ENCODE measurements at regions not wholly inside any gene's neighbourhood (a gene's known extent, or its start where the extent isn't known, plus 50 kb on each side); places are given as distances from the start of the nearest gene placed in this dataset.

GRCh38 chr2:4515871-4516761, 812.7 kb downstream of the DCDC2C start:
- no peak for DNase-seq

DNA sequence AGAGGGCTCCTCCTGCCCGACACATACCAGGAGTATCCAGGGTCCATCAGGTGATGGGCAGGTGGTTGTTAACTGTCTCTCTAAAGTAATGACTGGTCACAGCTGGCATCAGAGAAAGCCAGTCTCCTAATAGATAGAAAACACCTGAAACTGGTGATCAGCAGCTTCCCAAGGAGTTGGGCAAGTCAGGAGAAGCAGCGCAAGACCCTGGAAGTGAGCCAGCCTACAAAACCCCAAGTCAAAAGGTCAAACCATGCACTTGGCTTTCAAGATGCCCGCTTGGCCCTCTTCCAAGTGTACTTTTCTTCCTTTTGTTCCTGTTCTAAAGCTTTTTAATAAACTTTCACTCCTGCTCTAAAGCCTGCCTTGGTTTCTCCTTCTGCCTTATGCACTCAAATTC, 815.2 kb downstream of the DCDC2C start:
- DNase-seq = no peak

DNA sequence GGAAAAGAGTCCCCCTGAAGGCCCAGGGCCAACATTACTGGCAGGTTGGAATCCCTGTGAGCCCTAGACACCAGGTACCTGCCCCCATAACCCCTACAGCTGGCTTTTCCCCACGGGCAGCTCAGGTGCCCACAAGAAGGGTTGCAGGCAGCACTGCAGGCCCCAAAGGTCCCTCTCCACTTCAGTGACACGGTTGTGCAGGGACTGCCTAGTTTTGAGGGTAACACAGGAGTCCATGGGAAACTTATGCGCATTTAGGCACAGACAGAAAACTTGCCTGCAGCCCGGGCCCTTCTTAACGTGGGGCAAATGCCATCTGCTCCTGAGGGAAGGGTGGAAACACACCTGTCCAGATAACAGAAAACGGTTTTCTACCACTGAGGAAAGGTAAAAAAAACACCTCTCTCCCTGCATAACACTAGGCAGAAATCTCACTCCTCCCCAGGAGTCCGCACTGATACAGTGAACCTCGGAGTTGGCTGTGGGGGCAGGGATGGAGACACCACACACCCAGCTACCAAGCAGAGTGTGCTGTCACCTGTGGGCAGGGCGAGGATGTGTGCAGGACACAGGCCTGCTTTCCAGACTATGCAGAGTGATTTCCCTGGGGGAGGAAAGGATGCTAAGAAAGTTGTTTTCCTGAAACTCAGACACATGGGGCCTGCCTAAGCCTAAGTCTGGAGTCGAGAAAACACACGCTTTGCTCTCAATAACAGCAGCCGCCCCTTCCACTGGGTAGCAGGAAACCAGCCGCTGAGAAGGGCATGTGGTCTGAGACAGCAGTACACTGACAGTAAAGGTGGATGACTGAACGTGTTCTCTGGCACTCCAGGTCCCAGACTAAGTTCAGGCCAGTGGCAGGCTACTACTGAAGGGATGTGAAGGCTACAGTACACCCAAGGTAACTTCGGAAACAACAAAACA, 819.4 kb downstream of the DCDC2C start:
- DNase-seq = no peak

DNA sequence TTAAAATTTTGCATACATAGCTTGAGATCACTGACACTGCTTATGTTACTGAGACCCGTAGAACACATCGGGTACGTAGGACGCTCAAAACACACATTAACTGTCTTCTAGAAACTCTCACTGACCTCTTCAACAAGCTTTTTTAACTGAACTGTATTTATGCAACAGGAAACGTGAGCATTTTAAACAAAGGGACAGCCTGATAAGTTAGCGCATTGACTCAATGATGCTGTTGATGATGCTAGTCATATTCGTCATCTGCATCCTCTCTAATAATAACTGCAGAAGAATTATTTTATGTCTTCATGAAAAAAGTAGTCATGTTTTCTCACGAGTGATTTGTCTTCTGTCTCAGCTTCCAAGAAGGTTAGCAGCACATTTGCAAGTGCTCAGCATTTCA, 824.0 kb downstream of the DCDC2C start:
- no peak for DNase-seq

DNA sequence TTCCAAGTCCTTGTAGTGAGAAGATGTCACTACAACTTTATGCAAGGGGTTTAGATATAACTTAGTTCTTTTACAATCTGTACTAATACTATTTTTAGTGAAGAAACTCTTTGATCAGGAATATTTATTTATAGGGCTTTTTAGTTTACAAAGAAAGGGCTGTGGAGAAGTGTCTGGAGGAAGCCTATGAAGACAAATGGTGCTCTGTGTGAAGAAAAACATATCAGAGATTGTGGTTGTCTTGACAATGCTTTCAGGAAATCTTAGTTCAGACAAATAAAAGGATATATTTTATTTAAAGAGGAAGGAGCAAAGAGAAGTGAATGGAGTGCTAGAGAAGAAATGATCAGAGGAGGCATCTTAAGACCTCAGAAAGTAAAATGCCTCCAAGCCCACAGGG, 824.9 kb downstream of the DCDC2C start:
- no peak for DNase-seq

DNA sequence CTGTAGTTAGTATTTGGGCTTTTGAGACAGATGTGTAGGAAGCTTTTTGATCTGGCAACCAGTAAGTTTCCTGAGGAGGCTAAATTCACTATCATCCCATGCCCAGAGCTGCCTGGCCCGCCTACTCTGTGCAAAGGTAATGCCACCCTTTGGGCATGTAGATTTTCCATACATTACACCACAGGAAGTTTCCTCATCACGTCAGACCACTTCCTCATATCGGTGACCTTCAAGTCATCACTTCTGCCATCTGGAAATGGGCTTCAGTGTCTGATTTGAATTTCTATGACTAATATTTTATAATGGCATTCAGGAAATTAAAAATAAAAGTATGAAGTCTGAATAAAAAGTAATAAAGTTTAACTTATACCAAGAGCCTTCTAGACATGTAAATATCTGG, 825.4 kb downstream of the DCDC2C start:
- no peak for DNase-seq

DNA sequence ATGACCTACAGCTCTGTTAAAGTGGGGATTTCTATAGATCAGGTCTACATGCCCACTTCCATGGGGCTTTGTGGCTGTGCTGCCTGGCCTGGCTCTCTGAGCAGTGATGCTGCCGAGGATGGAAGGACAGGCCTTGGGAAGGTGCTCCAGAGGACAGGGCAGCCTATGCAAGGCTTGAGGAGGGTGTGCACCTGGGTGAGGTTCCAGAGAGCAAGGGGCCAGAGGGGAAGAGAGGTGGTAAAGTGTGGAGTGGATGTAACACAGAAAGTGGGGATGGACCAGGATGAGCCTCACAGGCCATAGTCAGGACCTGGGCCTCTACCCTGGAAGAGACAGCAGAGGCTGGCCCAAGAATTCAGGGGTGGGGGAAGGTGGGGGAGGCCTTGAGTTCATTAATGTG, 826.4 kb downstream of the DCDC2C start:
- no peak for DNase-seq

GRCh38 chr2:4530231-4530630, 826.9 kb downstream of the DCDC2C start:
- DNase-seq = no peak

DNA sequence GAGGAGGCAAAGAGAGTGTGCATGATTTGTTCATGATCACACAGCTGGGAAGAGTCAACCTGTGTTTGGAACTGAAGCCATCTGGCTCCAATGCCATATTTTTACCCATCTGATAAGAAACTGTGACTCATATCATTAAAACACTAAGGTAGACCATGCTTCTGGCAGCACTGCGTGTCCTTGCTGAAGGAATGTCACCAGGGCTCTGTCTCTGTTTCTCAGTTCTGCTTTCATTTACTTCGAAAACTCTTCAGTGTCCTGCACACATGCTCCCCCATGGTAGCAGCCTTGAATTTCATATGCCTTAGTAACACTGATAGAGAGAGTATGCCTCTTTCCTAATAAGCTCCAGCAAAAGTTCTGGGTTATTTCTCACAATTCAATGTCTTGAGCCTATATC, 830.4 kb downstream of the DCDC2C start:
- DNase-seq = no peak

DNA sequence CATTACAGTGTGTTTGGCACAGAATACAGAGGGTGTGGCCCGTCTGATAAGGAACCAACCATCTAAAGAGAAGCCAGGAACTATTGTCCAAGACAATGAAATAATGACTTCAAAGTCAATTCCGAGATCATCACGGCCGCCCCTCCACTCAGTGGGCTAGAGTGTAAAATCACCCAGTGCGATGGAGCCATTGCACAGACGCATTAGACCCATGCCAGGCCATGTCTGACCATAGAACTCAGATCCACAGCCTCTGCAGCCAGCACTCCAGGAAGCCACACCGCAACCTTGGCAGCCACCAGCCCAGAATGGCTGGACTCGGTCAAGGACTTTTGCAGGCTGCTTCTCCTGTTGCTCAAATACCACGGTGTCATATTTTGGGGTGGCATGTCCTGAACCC, 835.7 kb downstream of the DCDC2C start:
- DNase-seq = no peak

DNA sequence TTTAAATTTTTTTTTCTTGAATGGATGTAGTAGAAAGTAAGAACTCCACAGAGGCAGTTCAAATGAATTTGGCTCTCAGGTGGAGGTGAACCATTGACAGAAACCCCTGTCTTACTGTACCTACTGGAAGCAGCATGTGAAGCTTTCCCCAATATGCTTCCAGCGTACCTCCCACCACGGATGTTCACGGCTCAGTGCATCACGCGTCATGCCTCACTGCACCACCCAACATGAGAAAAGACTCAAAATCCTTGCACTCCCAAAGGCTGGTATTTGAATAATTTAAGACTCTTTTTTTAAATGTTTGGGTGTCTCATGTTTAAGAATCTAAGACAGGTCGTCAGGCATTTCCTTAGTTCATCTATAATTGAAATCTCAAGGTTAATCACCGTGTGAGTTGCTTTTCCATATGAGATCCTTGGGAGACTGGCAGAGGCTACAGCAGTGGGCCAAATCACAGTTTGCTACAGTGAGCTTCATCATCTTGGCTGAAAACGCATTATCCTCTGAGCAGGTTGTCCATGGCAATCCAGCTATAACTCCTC, 846.4 kb downstream of the DCDC2C start:
- DNase-seq = no peak

DNA sequence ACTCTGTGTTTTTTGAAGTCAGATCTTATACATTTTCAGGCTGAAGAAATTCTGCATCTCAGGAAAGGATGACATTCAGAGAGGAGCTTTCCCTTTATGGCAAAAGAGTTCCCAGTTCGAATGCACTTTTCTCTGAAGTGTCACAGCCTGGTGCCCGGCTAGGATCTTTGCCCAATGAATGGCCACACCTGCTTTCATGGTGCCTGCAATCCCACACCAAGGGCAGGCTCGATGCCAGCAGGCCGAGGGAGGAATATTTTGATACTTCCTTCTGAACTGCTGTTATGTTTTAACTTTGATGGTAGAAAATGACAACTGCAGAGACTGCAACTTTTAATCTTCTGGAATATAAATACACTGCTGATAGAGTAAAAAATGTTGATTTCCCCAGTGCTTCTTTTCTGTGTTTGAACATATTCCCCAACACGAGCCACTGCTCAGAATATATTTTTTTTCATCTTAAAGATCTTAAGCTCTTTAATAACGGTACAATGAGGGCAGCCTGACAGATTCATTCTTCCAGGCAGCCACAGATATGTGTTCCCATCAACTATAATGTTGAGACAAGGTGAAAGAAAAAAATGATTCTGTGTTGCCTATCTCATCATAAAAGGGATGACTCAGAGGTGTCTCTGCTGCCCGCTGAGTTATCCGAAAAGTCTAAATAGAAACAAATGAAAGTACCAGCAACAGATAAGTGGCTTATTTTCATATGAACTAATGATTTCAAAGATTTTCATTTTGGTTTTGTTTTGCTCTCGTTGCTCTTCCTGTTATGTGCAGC, 848.5 kb downstream of the DCDC2C start:
- no peak for DNase-seq

DNA sequence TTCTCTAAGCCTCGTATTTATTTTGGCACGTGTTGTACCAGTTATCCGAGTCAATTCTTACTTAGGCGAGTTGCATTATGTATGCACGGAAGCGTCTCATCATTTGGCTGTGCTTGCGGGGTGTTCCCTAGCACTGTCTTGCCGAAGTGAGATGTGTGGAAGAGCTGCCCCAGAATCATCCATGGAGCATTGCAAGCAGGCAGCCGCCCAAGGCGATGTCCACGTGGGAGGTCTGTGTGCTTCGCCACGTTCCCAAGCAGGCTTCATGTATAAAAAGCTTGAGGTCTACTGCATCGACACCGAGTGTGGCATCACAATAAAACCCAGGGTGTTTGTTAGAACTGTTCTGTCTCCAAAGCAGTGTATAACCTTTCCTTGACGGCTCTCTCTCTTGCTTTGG, 849.9 kb downstream of the DCDC2C start:
- no peak for DNase-seq

- DNase-seq = no peak
These were observed 852.9 kb downstream of the DCDC2C start for GRCh38 chr2:4556135-4556896.

- DNase-seq = no peak
These were observed 857.8 kb downstream of the DCDC2C start for GRCh38 chr2:4561196-4561595.

DNA sequence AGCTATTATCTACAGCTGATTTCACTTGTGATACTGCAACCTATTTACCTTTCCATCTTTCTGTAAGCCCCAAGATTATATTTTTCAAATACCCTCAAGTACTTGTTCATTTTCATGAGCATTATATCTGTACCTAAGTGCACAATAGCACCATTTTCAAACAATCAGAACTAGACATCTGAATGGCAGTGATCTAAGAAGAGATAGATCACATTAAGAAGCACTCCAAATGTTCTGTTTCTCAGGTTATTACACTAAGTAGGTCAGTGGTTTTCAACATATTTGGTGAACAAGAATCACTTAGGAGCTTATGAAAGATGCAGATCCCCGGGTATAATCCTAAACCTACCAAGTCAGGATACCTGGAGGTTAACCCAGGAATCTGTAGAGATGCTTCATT, 872.7 kb downstream of the DCDC2C start:
- no peak for DNase-seq

- DNase-seq = no peak
These were observed 876.6 kb downstream of the DCDC2C start for GRCh38 chr2:4579977-4580376.

- no peak for DNase-seq
These were observed 881.8 kb downstream of the DCDC2C start for GRCh38 chr2:4585057-4585635.

DNA sequence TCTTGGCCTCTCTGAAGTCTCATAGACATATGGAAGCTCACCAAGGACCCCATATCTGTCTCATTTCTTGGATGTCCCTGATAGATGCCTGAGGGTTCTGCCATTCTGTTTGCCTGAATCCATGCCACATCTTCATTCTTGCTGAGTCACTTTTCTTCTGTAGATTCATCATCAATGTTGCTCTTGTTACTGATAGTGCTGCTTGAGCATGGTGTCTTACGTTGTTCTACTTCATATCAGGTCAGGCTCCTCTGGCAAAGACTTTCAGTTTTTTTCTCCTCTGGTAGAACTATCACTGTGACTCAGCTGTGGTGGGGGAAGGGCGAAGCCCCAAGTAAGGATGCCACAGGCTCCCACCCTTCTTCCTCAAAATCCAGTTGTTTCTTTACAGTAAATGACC, 885.2 kb downstream of the DCDC2C start:
- DNase-seq = no peak

GRCh38 chr2:4591261-4591660, 887.9 kb downstream of the DCDC2C start:
- no peak for DNase-seq

- DNase-seq = no peak
These were observed 894.0 kb downstream of the DCDC2C start for GRCh38 chr2:4597400-4597799.

GRCh38 chr2:4604767-4605166, 901.4 kb downstream of the DCDC2C start:
- DNase-seq = no peak
